ENCODE measurements at regions not wholly inside any gene's neighbourhood (a gene's known extent, or its start where the extent isn't known, plus 50 kb on each side); places are given as distances from the start of the nearest gene placed in this dataset.

GRCh38 chr18:11506856-11507255 lies 102.5 kb upstream of the SLC35G4 start:
- no peak overlapping the region for H3K27ac Mint-ChIP-seq
- H3K4me1 Mint-ChIP-seq (ENCODE audit: low read depth) = peaks cover 9% of the 10 kb centered on the region
- TF ChIP-seq CTCF (IDR thresholded peaks at IDR 0.05; ENCODE audit: unreplicated experiment) = no peak
- H3K36me3 Mint-ChIP-seq (ENCODE audit: insufficient read depth) = no peaks in the 10 kb centered on the region
- peaks cover 4% of the 10 kb centered on the region for H3K27me3 Mint-ChIP-seq
- no peak for DNase-seq (ENCODE audit: low spot score, unreplicated experiment)
- no peaks in the 10 kb centered on the region for H3K9me3 Mint-ChIP-seq (ENCODE audit: low read depth)
- no peak overlapping the region for H3K4me3 Mint-ChIP-seq (ENCODE audit: low read depth)

- no peak overlapping the region for H3K4me3 Mint-ChIP-seq (ENCODE audit: low read depth)
These were observed 103.4 kb upstream of the SLC35G4 start for GRCh38 chr18:11505993-11506392.

GRCh38 chr18:11504962-11505361 lies 104.4 kb upstream of the SLC35G4 start:
- no peak for DNase-seq (ENCODE audit: low spot score, unreplicated experiment)
- Mint-ChIP-seq H3K27me3 (peaks cover 4% of the 10 kb centered on the region), H3K4me1 (ENCODE audit: low read depth) (peaks cover 24% of the 10 kb centered on the region), H3K27ac (no peak overlapping the region), H3K36me3 (ENCODE audit: insufficient read depth) (no peaks in the 10 kb centered on the region), H3K4me3 (ENCODE audit: low read depth) (no peak overlapping the region), H3K9me3 (ENCODE audit: low read depth) (no peaks in the 10 kb centered on the region)
- TF ChIP-seq CTCF (IDR thresholded peaks at IDR 0.05; ENCODE audit: unreplicated experiment) = no peak

More at GRCh38 chr18:11505993-11506392, 103.4 kb upstream of the SLC35G4 start:
- no peak for DNase-seq (ENCODE audit: low spot score, unreplicated experiment)
- no peaks in the 10 kb centered on the region for H3K9me3 Mint-ChIP-seq (ENCODE audit: low read depth)
- H3K36me3 Mint-ChIP-seq (ENCODE audit: insufficient read depth) = no peaks in the 10 kb centered on the region
- peaks cover 4% of the 10 kb centered on the region for H3K27me3 Mint-ChIP-seq
- no peak overlapping the region for H3K27ac Mint-ChIP-seq
- TF ChIP-seq CTCF (IDR thresholded peaks at IDR 0.05; ENCODE audit: unreplicated experiment) = no peak
- peaks cover 15% of the 10 kb centered on the region for H3K4me1 Mint-ChIP-seq (ENCODE audit: low read depth)

- H3K36me3 Mint-ChIP-seq (ENCODE audit: insufficient read depth) = no peaks in the 10 kb centered on the region
- TF ChIP-seq CTCF (IDR thresholded peaks at IDR 0.05; ENCODE audit: unreplicated experiment) = no peak
- H3K27me3 Mint-ChIP-seq = peaks cover 14% of the 10 kb centered on the region
- no peak for DNase-seq (ENCODE audit: low spot score, unreplicated experiment)
- no peaks in the 10 kb centered on the region for H3K9me3 Mint-ChIP-seq (ENCODE audit: low read depth)
- H3K4me3 Mint-ChIP-seq (ENCODE audit: low read depth) = no peak overlapping the region
- H3K27ac Mint-ChIP-seq = no peak overlapping the region
- H3K4me1 Mint-ChIP-seq (ENCODE audit: low read depth) = peaks cover 26% of the 10 kb centered on the region
These were observed 107.0 kb upstream of the SLC35G4 start for GRCh38 chr18:11502368-11502767.

- H3K27me3 Mint-ChIP-seq = peaks cover 14% of the 10 kb centered on the region
- H3K9me3 Mint-ChIP-seq (ENCODE audit: low read depth) = no peaks in the 10 kb centered on the region
- DNase-seq (ENCODE audit: low spot score, unreplicated experiment) = no peak
- no peaks in the 10 kb centered on the region for H3K36me3 Mint-ChIP-seq (ENCODE audit: insufficient read depth)
- H3K4me1 Mint-ChIP-seq (ENCODE audit: low read depth) = peaks cover 26% of the 10 kb centered on the region
- H3K27ac Mint-ChIP-seq = no peak overlapping the region
- H3K4me3 Mint-ChIP-seq (ENCODE audit: low read depth) = no peak overlapping the region
- TF ChIP-seq CTCF (IDR thresholded peaks at IDR 0.05; ENCODE audit: unreplicated experiment) = no peak
These were observed 108.0 kb upstream of the SLC35G4 start for GRCh38 chr18:11501352-11501751.

All from progenitor cell of endocrine pancreas (in vitro differentiated cells).